ENCODE measurements at regions not wholly inside any gene's neighbourhood (a gene's known extent, or its start where the extent isn't known, plus 50 kb on each side); places are given as distances from the start of the nearest gene placed in this dataset.

DNA sequence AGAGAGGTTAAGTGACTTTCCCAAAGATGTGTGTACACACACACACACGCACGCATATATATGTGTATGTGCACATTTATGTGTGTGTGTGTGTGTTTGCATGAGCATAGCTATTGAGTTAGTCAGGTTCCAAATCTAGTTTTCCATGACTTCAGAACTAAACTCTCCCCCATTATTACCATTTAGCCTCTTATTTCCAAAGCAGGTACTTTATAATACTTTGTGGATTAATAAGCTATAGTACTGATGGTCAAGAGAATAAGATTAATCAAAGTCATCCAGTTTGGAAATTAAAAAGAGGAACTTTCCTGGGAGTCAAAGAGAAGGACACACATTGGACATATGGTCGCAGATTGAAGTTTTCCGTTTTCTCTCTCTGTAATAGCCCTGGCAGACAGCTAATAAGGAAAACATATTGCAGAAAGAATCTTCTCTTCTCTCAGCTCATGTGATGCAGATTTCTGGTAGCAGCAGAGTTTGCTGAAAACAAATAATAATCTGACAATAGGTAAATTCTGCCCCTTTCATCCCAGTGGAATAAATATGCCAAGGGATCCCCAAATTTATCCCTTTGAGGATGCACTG, 410.9 kb upstream of the TCF4 start:
- TF ChIP-seq, protein P1, sequence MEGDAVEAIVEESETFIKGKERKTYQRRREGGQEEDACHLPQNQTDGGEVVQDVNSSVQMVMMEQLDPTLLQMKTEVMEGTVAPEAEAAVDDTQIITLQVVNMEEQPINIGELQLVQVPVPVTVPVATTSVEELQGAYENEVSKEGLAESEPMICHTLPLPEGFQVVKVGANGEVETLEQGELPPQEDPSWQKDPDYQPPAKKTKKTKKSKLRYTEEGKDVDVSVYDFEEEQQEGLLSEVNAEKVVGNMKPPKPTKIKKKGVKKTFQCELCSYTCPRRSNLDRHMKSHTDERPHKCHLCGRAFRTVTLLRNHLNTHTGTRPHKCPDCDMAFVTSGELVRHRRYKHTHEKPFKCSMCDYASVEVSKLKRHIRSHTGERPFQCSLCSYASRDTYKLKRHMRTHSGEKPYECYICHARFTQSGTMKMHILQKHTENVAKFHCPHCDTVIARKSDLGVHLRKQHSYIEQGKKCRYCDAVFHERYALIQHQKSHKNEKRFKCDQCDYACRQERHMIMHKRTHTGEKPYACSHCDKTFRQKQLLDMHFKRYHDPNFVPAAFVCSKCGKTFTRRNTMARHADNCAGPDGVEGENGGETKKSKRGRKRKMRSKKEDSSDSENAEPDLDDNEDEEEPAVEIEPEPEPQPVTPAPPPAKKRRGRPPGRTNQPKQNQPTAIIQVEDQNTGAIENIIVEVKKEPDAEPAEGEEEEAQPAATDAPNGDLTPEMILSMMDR (conservative IDR thresholded peaks at IDR 0.05 in 1 of 2, IDR thresholded peaks at IDR 0.05 in 1 of 2; ENCODE audit: low read depth in 1 of 2, low read length in 2 of 2): no peak
- no peak for TF ChIP-seq EZH2 (IDR thresholded peaks at IDR 0.05; ENCODE audit: low read length, missing control alignments)

Data from fibroblast of lung (primary cell).